ES-I3 (cell line): ENCODE measurements at regions not wholly inside any gene's neighbourhood (a gene's known extent, or its start where the extent isn't known, plus 50 kb on each side); places are given as distances from the start of the nearest gene placed in this dataset.

ENCODE experiments used
- H3K36me3 ChIP-seq: 2 replicates; pipeline ENCODE4 v1.6.1; 2013; ENCODE audit warnings: mild to moderate bottlenecking, low read length, control low read depth, moderate library complexity; ENCODE audit not compliant: insufficient read depth
- H3K4me1 ChIP-seq: 2 replicates; pipeline ENCODE4 v1.6.1; 2013; ENCODE audit warnings: mild to moderate bottlenecking, control low read depth, low read length; ENCODE audit not compliant: insufficient read depth
- H3K9ac ChIP-seq: 2 replicates; pipeline ENCODE4 v1.6.1; 2013; ENCODE audit warnings: low read depth, mild to moderate bottlenecking, low read length, moderate library complexity
- H3K9me3 ChIP-seq: 2 replicates; pipeline ENCODE4 v1.6.1; 2013; ENCODE audit warnings: mild to moderate bottlenecking, low read length, moderate library complexity; ENCODE audit not compliant: control insufficient read depth, insufficient read depth

GRCh38 chr18:5618047-5618688 is 74.4 kb upstream of the EPB41L3 start:
- Histone ChIP-seq H3K9me3 (no peaks in the 10 kb centered on the region), H3K36me3 (no peaks in the 10 kb centered on the region), H3K4me1 (no peaks in the 10 kb centered on the region), H3K9ac (no peak overlapping the region)

GRCh38 chr18:5611221-5611620 is 67.4 kb upstream of the EPB41L3 start:
- Histone ChIP-seq H3K9ac (no peak overlapping the region), H3K9me3 (no peaks in the 10 kb centered on the region), H3K36me3 (no peaks in the 10 kb centered on the region), H3K4me1 (no peaks in the 10 kb centered on the region)

DNA sequence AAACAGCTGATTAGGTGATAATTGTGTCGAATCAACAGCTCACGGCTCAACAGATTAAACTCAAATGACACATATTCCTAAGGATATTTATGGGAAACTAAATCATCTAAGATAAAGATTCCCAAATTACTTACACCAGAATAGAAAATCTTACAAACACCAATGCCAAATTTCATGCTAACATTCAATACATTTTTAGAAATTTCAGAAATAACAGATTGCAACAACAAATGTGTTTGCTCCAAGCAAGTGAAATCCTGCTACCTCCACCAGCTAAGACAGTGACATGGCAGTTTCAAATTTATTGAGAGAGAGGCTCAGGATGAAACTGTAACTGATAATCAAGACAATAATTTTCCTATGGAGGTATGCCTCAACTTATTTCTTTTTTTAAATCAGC is 65.0 kb upstream of the EPB41L3 start:
- Histone ChIP-seq H3K36me3 (no peaks in the 10 kb centered on the region), H3K4me1 (no peaks in the 10 kb centered on the region), H3K9ac (no peak overlapping the region), H3K9me3 (no peaks in the 10 kb centered on the region)

DNA sequence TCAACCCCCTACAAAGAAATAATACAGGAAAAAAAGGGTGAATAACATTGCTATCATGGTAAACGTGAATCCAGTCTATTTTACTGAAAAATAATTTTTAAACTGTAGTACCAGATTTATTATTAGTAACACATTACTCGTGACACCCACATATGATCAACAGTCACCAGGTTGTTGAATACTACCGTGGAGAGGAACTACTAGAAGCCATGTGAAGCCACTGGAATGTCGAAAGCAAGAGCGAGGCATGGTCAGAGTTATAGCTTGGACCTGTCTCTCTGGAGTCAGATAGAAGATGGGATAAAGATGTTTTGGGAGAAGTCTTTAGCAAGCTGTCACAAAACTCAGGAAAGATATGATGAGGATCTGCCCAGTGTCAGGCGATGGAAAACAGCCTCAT is 63.2 kb upstream of the EPB41L3 start:
- no peaks in the 10 kb centered on the region for H3K36me3 ChIP-seq
- H3K4me1 ChIP-seq = no peaks in the 10 kb centered on the region
- H3K9ac ChIP-seq = no peak overlapping the region
- H3K9me3 ChIP-seq = no peaks in the 10 kb centered on the region

DNA sequence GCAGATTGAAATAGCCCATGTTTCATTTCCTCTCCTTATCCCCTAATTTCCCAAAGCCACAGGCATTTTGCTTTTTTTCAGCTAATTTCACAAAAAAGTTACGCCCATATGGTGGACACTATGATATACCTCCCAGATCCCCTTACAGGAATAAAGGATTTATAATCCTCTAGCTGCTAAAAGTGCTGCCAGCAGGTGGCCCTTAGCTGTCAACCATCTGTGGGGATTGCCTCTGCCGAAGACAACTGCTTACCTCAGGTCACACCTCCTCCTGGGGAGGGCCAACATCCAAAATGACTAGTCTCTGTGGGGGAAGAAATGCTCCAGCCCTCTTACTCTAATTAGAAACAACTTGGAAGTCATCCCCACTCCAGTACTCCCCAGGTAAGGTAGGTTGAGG is 61.0 kb upstream of the EPB41L3 start:
- no peak overlapping the region for H3K9ac ChIP-seq
- H3K9me3 ChIP-seq = no peaks in the 10 kb centered on the region
- no peaks in the 10 kb centered on the region for H3K36me3 ChIP-seq
- peaks cover 11% of the 10 kb centered on the region; the same call in 1 of the 2 replicates for H3K4me1 ChIP-seq

DNA sequence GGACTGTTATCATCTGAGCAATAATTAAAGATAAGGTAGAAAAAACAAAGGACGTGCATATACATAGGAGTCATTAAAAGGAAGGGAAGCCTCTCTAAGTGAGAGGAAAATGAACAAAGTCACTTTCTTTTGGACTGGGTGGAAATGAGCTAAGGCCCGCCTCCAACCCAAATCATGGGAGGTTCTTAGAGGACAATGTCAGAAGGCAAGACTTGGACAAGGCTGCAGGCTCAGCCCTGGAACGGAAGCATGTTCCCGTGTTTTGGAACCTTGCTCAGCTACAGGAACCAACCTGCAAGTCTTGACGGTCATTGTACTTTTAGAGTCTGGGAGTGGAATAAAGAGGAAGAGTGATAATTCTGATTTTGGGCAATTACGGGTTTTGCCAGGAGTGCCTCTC is 59.4 kb upstream of the EPB41L3 start:
- H3K9ac ChIP-seq = no peak overlapping the region
- H3K4me1 ChIP-seq = peaks cover 11% of the 10 kb centered on the region; the same call in 1 of the 2 replicates
- H3K9me3 ChIP-seq = no peaks in the 10 kb centered on the region
- no peaks in the 10 kb centered on the region for H3K36me3 ChIP-seq

DNA sequence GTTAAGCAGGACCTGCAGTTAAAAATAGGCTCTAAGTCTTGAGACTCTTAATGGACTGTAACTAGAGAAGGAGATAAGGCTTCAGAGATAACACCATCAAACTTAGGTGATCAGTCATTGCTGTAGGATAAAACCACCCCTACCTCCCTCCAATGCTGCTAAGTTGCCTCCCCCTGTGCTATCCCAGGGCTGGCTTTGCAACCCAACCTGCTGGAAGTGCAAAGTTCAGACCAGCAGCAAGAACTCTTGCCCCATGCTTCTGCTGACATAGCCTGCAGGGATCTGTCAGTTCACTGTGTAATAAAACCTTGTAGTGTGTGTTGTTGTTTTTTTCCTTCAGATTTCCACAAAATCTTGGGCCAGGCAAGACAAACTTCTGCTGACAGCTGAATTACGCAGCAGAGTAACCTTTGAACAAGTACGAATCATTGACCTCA is 57.4 kb upstream of the EPB41L3 start:
- H3K4me1 ChIP-seq = peaks cover 11% of the 10 kb centered on the region; the same call in 1 of the 2 replicates
- no peaks in the 10 kb centered on the region for H3K36me3 ChIP-seq
- H3K9ac ChIP-seq = no peak overlapping the region
- no peaks in the 10 kb centered on the region for H3K9me3 ChIP-seq

GRCh38 chr18:5600378-5601071 is 56.7 kb upstream of the EPB41L3 start:
- Histone ChIP-seq H3K4me1 (peaks cover 11% of the 10 kb centered on the region; the same call in 1 of the 2 replicates), H3K36me3 (no peaks in the 10 kb centered on the region), H3K9me3 (no peaks in the 10 kb centered on the region), H3K9ac (no peak overlapping the region)

GRCh38 chr18:5596585-5596984 is 52.8 kb upstream of the EPB41L3 start:
- Histone ChIP-seq H3K9ac (no peak overlapping the region), H3K9me3 (no peaks in the 10 kb centered on the region; the same call in 1 of the 2 replicates), H3K4me1 (peaks cover 11% of the 10 kb centered on the region; the same call in 1 of the 2 replicates), H3K36me3 (no peaks in the 10 kb centered on the region)
